ENCODE measurements at regions not wholly inside any gene's neighbourhood (a gene's known extent, or its start where the extent isn't known, plus 50 kb on each side); places are given as distances from the start of the nearest gene placed in this dataset.
A peak's percentile ranks its signal among the peaks of the same experiment; 100 is the strongest.

DNA sequence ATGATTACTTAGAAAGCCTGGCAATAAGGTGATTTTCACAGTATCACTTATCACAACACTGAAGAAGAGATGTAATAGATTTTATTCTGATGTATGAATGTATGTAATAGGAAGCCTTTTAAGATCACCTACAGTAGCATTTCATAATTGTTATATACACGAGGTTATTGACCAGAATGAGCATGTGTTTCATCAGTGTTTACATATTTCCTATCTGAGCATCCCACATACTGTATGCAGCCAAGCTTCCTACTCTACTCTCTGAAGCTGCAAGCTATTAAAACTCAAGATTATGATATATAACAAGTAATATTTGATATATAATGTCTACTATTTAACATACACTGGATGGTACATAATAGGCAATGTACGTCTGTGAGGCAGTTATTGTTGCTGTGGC lies 190.9 kb upstream of the S100G start:
- Mint-ChIP-seq H3K27me3 (ENCODE audit: low read depth, unreplicated experiment) (no peaks in the 10 kb centered on the region), H3K9me3 (ENCODE audit: unreplicated experiment) (peaks cover 3% of the 10 kb centered on the region), H3K4me1 (ENCODE audit: low read depth, unreplicated experiment) (no peaks in the 10 kb centered on the region), H3K36me3 (ENCODE audit: low read depth, unreplicated experiment) (no peaks in the 10 kb centered on the region), H3K4me3 (ENCODE audit: unreplicated experiment) (no peak overlapping the region), H3K27ac (ENCODE audit: unreplicated experiment) (no peak overlapping the region)
- no peaks in the 10 kb centered on the region for H3K4me1 ChIP-seq (ENCODE audit: insufficient read depth, low read length)
- H4K20me1 ChIP-seq (ENCODE audit: insufficient read depth, low read length) = no peaks in the 10 kb centered on the region
- no peaks in the 10 kb centered on the region for H3K27me3 ChIP-seq (ENCODE audit: insufficient read depth, low read length)
- H3K9ac ChIP-seq (ENCODE audit: low read length) = no peak overlapping the region
- H3K27ac ChIP-seq (ENCODE audit: low read depth, low read length) = no peak overlapping the region
- FAIRE-seq (peak; percentile 83), DNase-seq (ENCODE audit: low read depth) (no peak)
- TF ChIP-seq CTCF (IDR thresholded peaks at IDR 0.05; ENCODE audit: insufficient read depth, low read depth, low read length) (no peak), EZH2 (IDR thresholded peaks at IDR 0.05; ENCODE audit: insufficient read depth, low read length) (no peak)
- H3K79me2 ChIP-seq (ENCODE audit: insufficient read depth, low read length) = no peaks in the 10 kb centered on the region
- H3K4me2 ChIP-seq (ENCODE audit: low read length) = no peak overlapping the region
- H3K4me3 ChIP-seq (ENCODE audit: insufficient read depth, low read depth, low read length) = no peak overlapping the region
- no peaks in the 10 kb centered on the region for H3K36me3 ChIP-seq (ENCODE audit: insufficient read depth, low read length)
- H2AFZ ChIP-seq (ENCODE audit: low read depth, low read length) = no peak overlapping the region
- no peaks in the 10 kb centered on the region for H3K9me3 ChIP-seq (ENCODE audit: insufficient read depth, low read depth, low read length)

GRCh38 chrX:16461968-16462367 lies 188.0 kb upstream of the S100G start:
- no peak for FAIRE-seq
- DNase-seq (ENCODE audit: low read depth) = no peak
- Histone ChIP-seq H3K9me3 (ENCODE audit: insufficient read depth, low read depth, low read length) (no peaks in the 10 kb centered on the region), H3K4me2 (ENCODE audit: low read length) (no peak overlapping the region), H4K20me1 (ENCODE audit: insufficient read depth, low read length) (no peaks in the 10 kb centered on the region), H3K27me3 (ENCODE audit: insufficient read depth, low read length) (no peaks in the 10 kb centered on the region), H3K4me1 (ENCODE audit: insufficient read depth, low read length) (no peaks in the 10 kb centered on the region), H3K9ac (ENCODE audit: low read length) (no peak overlapping the region), H3K4me3 (ENCODE audit: insufficient read depth, low read depth, low read length) (no peak overlapping the region), H2AFZ (ENCODE audit: low read depth, low read length) (no peak overlapping the region), H3K27ac (ENCODE audit: low read depth, low read length) (no peak overlapping the region), H3K79me2 (ENCODE audit: insufficient read depth, low read length) (no peaks in the 10 kb centered on the region), H3K36me3 (ENCODE audit: insufficient read depth, low read length) (no peaks in the 10 kb centered on the region)
- no peaks in the 10 kb centered on the region for H3K27me3 Mint-ChIP-seq (ENCODE audit: low read depth, unreplicated experiment)
- TF ChIP-seq CTCF (IDR thresholded peaks at IDR 0.05; ENCODE audit: insufficient read depth, low read depth, low read length) = no peak
- TF ChIP-seq EZH2 (IDR thresholded peaks at IDR 0.05; ENCODE audit: insufficient read depth, low read length) = no peak
- no peak overlapping the region for H3K27ac Mint-ChIP-seq (ENCODE audit: unreplicated experiment)
- no peaks in the 10 kb centered on the region for H3K4me1 Mint-ChIP-seq (ENCODE audit: low read depth, unreplicated experiment)
- H3K9me3 Mint-ChIP-seq (ENCODE audit: unreplicated experiment) = no peaks in the 10 kb centered on the region
- no peaks in the 10 kb centered on the region for H3K36me3 Mint-ChIP-seq (ENCODE audit: low read depth, unreplicated experiment)
- H3K4me3 Mint-ChIP-seq (ENCODE audit: unreplicated experiment) = no peak overlapping the region

- H3K27ac Mint-ChIP-seq (ENCODE audit: unreplicated experiment) = no peak overlapping the region
Observed at GRCh38 chrX:16462912-16463311, 187.0 kb upstream of the S100G start.

More at GRCh38 chrX:16462912-16463311, 187.0 kb upstream of the S100G start:
- Histone ChIP-seq H3K9me3 (ENCODE audit: insufficient read depth, low read depth, low read length) (no peaks in the 10 kb centered on the region), H3K27ac (ENCODE audit: low read depth, low read length) (no peak overlapping the region), H3K4me1 (ENCODE audit: insufficient read depth, low read length) (no peaks in the 10 kb centered on the region), H4K20me1 (ENCODE audit: insufficient read depth, low read length) (no peaks in the 10 kb centered on the region), H3K36me3 (ENCODE audit: insufficient read depth, low read length) (no peaks in the 10 kb centered on the region), H3K27me3 (ENCODE audit: insufficient read depth, low read length) (no peaks in the 10 kb centered on the region), H3K4me2 (ENCODE audit: low read length) (no peak overlapping the region), H3K4me3 (ENCODE audit: insufficient read depth, low read depth, low read length) (no peak overlapping the region), H3K9ac (ENCODE audit: low read length) (no peak overlapping the region), H2AFZ (ENCODE audit: low read depth, low read length) (no peak overlapping the region), H3K79me2 (ENCODE audit: insufficient read depth, low read length) (no peaks in the 10 kb centered on the region)
- FAIRE-seq (peak; percentile 90), DNase-seq (ENCODE audit: low read depth) (peak; percentile 74)
- Mint-ChIP-seq H3K9me3 (ENCODE audit: unreplicated experiment) (no peaks in the 10 kb centered on the region), H3K4me1 (ENCODE audit: low read depth, unreplicated experiment) (no peaks in the 10 kb centered on the region), H3K4me3 (ENCODE audit: unreplicated experiment) (no peak overlapping the region), H3K36me3 (ENCODE audit: low read depth, unreplicated experiment) (no peaks in the 10 kb centered on the region), H3K27me3 (ENCODE audit: low read depth, unreplicated experiment) (no peaks in the 10 kb centered on the region)
- TF ChIP-seq CTCF (IDR thresholded peaks at IDR 0.05; ENCODE audit: insufficient read depth, low read depth, low read length) (no peak), EZH2 (IDR thresholded peaks at IDR 0.05; ENCODE audit: insufficient read depth, low read length) (no peak)

Measured in astrocyte (in vitro differentiated cells and primary cell).